SK-N-SH (cell line): ENCODE measurements at regions not wholly inside any gene's neighbourhood (a gene's known extent, or its start where the extent isn't known, plus 50 kb on each side); places are given as distances from the start of the nearest gene placed in this dataset.

ENCODE experiments used
- CTCF ChIA-PET: fragments of 300-600, 350-600 bp; formaldehyde crosslinking; extraction: SDS; loops from one replicate; lab custom pipeline; 2021; lab: Yijun Ruan, JAX
- POLR2A ChIA-PET: fragments of 350-600 bp; sonication (Branson Sonifier 250); formaldehyde crosslinking; extraction: SDS; loops from one replicate; lab custom pipeline; 2020; ENCODE audit warnings: antibody characterized with exemption, inconsistent platforms; lab: Yijun Ruan, JAX
- DNase-seq: peaks from one replicate; pipeline ENCODE4 v3.0.0; 2012
- H2AFZ ChIP-seq: fragments of 200-600 bp; sonication (generic); 2 replicates; pipeline ENCODE4 v1.8.1; 2016; ENCODE audit warnings: antibody characterized with exemption, mild to moderate bottlenecking, low read depth
- H3F3A ChIP-seq: fragments of 200-600 bp; sonication (generic); replicated peaks from 2 replicates; pipeline ENCODE3; 2016; ENCODE audit warnings: antibody characterized with exemption, mild to moderate bottlenecking; ENCODE audit not compliant: insufficient read depth
- H3K27ac ChIP-seq, 2 experiments: fragments of 200-500 bp in 1 of 2; fragments of 200-600 bp in 1 of 2; sonication (Bioruptor generic) in 1 of 2; sonication (generic), shearing (Covaris generic) in 1 of 2; 2 replicates each; pipeline versions ENCODE4 v1.5.1 to v1.6.1; 2014 to 2016; ENCODE audit warnings: low read depth in 2 of 2, inconsistent platforms in 1 of 2, low read length in 1 of 2, mild to moderate bottlenecking in 1 of 2, mixed read lengths in 1 of 2
- H3K27me3 ChIP-seq: fragments of 200-600 bp; sonication (generic), shearing (Covaris generic); 2 replicates; pipeline ENCODE4 v1.6.1; 2016; ENCODE audit warnings: mixed run types; ENCODE audit not compliant: insufficient read depth
- H3K36me3 ChIP-seq, 2 experiments: fragments of 200-500 bp in 1 of 2; fragments of 200-600 bp in 1 of 2; sonication (Bioruptor generic) in 1 of 2; sonication (generic) in 1 of 2; replicated peaks in 1 of 2; 2 replicates each; pipeline versions ENCODE3 to v1.5.1; 2014 to 2016; ENCODE audit warnings: low read length in 1 of 2, mild to moderate bottlenecking in 1 of 2; ENCODE audit not compliant: insufficient read depth in 2 of 2, control insufficient read depth in 1 of 2
- H3K4me1 ChIP-seq, 2 experiments: fragments of 200-500 bp in 1 of 2; fragments of 200-600 bp in 1 of 2; sonication (Bioruptor generic) in 1 of 2; sonication (generic), shearing (Covaris generic) in 1 of 2; 2 replicates each; pipeline versions ENCODE4 v1.5.1 to v1.6.1; 2014 to 2016; ENCODE audit warnings: low read depth in 1 of 2, low read length in 1 of 2, mixed run types in 1 of 2; ENCODE audit not compliant: insufficient read depth in 2 of 2, control insufficient read depth in 1 of 2
- H3K4me2 ChIP-seq: fragments of 200-600 bp; sonication (generic), shearing (Covaris generic); 2 replicates; pipeline ENCODE4 v1.6.1; 2017; ENCODE audit warnings: mixed run types
- H3K4me3 ChIP-seq, 2 experiments: fragments of 200-500 bp in 1 of 2; fragments of 200-600 bp in 1 of 2; sonication (Bioruptor generic) in 1 of 2; sonication (generic), shearing (Covaris generic) in 1 of 2; 2 replicates each; pipeline versions ENCODE4 v1.5.1 to v1.8.1; 2014 to 2016; ENCODE audit warnings: low read depth in 2 of 2, inconsistent platforms in 1 of 2, low read length in 1 of 2, mild to moderate bottlenecking in 1 of 2, mixed read lengths in 1 of 2, moderate library complexity in 1 of 2
- H3K79me2 ChIP-seq: fragments of 200-600 bp; sonication (generic); 2 replicates; pipeline ENCODE4 v1.8.1; 2017; ENCODE audit warnings: mild to moderate bottlenecking; ENCODE audit not compliant: insufficient read depth
- H3K9ac ChIP-seq: fragments of 200-600 bp; sonication (generic); 2 replicates; pipeline ENCODE4 v1.6.1; 2017; ENCODE audit warnings: mixed run types
- H3K9me2 ChIP-seq: fragments of 200-600 bp; sonication (generic); 2 replicates; pipeline ENCODE4 v1.6.1; 2017; ENCODE audit warnings: mixed run types
- H3K9me3 ChIP-seq: fragments of 200-600 bp; sonication (generic); 2 replicates; pipeline ENCODE4 v1.6.1; 2017; ENCODE audit warnings: mixed run types, mild to moderate bottlenecking, moderate library complexity
- H4K20me1 ChIP-seq: fragments of 200-600 bp; sonication (generic); 2 replicates; pipeline ENCODE4 v1.6.1; 2017; ENCODE audit warnings: mild to moderate bottlenecking, mixed run types; ENCODE audit not compliant: insufficient read depth
- CHD2 ChIP-seq: fragments of 150-350 bp; IDR thresholded peaks from 2 replicates; pipeline ENCODE4 v1.6.1; 2018; ENCODE audit warnings: low read length; ENCODE audit not compliant: partially characterized antibody
- CTCF ChIP-seq: fragments of 200-600 bp; sonication (generic); IDR thresholded peaks from 2 replicates; pipeline ENCODE4 v1.6.1; 2017; ENCODE audit warnings: antibody characterized with exemption, mild to moderate bottlenecking, moderate library complexity
- EP300 ChIP-seq, 2 experiments: IDR thresholded peaks; 2 replicates each; pipeline versions ENCODE4 v1.4.0 to v1.6.1; 2012; ENCODE audit warnings: borderline replicate concordance in 1 of 2, low read depth in 1 of 2, low read length in 1 of 2
- EZH2phosphoT487 ChIP-seq: fragments of 200-600 bp; sonication (generic); IDR thresholded peaks from 2 replicates; pipeline ENCODE4 v1.6.1; 2017; ENCODE audit warnings: low read depth, mixed run types, mild to moderate bottlenecking, antibody characterized with exemption, moderate library complexity, borderline replicate concordance
- FOXM1 ChIP-seq: IDR thresholded peaks from 2 replicates; pipeline ENCODE4 v1.4.0; 2012; ENCODE audit warnings: low read depth, mild to moderate bottlenecking
- GATA2 ChIP-seq: sonication (generic); formaldehyde crosslinking; IDR thresholded peaks from 2 replicates; pipeline ENCODE4 v1.5.0; 2020; ENCODE audit warnings: mild to moderate bottlenecking, missing genetic modification reagents
- JUND ChIP-seq: IDR thresholded peaks from 2 replicates; pipeline ENCODE4 v1.4.0; 2012
- MAX ChIP-seq: IDR thresholded peaks from 2 replicates; pipeline ENCODE4 v1.4.0; 2012; ENCODE audit warnings: low read depth
- MEF2A ChIP-seq: IDR thresholded peaks from 2 replicates; pipeline ENCODE4 v1.4.0; 2012; ENCODE audit warnings: low read depth, borderline replicate concordance
- NFIC ChIP-seq: IDR thresholded peaks from 2 replicates; pipeline ENCODE4 v1.4.0; 2012; ENCODE audit warnings: borderline replicate concordance
- NRF1 ChIP-seq: IDR thresholded peaks from 2 replicates; pipeline ENCODE4 v1.6.1; 2012; ENCODE audit warnings: low read depth, mild to moderate bottlenecking, low read length
- POLR2AphosphoS5 ChIP-seq: IDR thresholded peaks from 2 replicates; pipeline ENCODE4 v1.6.1; 2012; ENCODE audit warnings: low read depth, low read length
- RCOR1 ChIP-seq: fragments of 150-350 bp; IDR thresholded peaks from 2 replicates; pipeline ENCODE4 v1.6.1; 2017; ENCODE audit warnings: antibody characterized with exemption, low read length
- REST ChIP-seq: IDR thresholded peaks from 2 replicates; pipeline ENCODE4 v1.6.1; 2012; ENCODE audit warnings: mild to moderate bottlenecking, low read depth, low read length, moderate library complexity
- SIN3A ChIP-seq: IDR thresholded peaks from 2 replicates; pipeline ENCODE4 v1.6.1; 2012; ENCODE audit warnings: low read depth, mild to moderate bottlenecking, low read length, moderate library complexity, borderline replicate concordance
- SMC3 ChIP-seq: IDR thresholded peaks from 2 replicates; pipeline ENCODE4 v1.6.1; 2012; ENCODE audit warnings: low read depth, low read length, improper control_type of control experiment
- TAF1 ChIP-seq: IDR thresholded peaks from 2 replicates; pipeline ENCODE4 v1.6.1; 2012; ENCODE audit warnings: low read depth, mild to moderate bottlenecking, low read length, moderate library complexity, borderline replicate concordance
- TCF12 ChIP-seq: IDR thresholded peaks from 2 replicates; pipeline ENCODE4 v1.4.0; 2012
- USF2 ChIP-seq: fragments of 150-350 bp; IDR thresholded peaks from 2 replicates; pipeline ENCODE4 v1.6.1; 2017; ENCODE audit warnings: antibody characterized with exemption, low read length, low read depth, borderline replicate concordance
- WGBS: methylation state at CpG from one replicate; pipeline ENCODE4 v1.1.6; 2017; ENCODE audit warnings: low lambda C conversion rate; 5-methylcytosine and 5-hydroxymethylcytosine counted together

- no peak overlapping the region for H2AFZ ChIP-seq
- H3K79me2 ChIP-seq, result no peaks in the 10 kb centered on the region
- POLR2A ChIA-PET, result no interaction called here
- no peaks in the 10 kb centered on the region for H3F3A ChIP-seq
- no peaks in the 10 kb centered on the region for H3K9me2 ChIP-seq
- 24% methylated on average over 8 of the region's 16 CpGs for WGBS
- no peak overlapping the region for H3K9ac ChIP-seq
- H3K4me2 ChIP-seq, result no peak overlapping the region
- H3K27me3 ChIP-seq, result peaks cover 5% of the 10 kb centered on the region; the same call in 1 of the 2 replicates
- TF ChIP-seq USF2, result no peak
- no peak for TF ChIP-seq EP300 (IDR thresholded peaks at IDR 0.05; ENCODE audit: borderline replicate concordance in 1 of 2, low read depth in 1 of 2, low read length in 1 of 2)
- TF ChIP-seq SIN3A, result no peak
- no peak for TF ChIP-seq MEF2A
- TF ChIP-seq REST, result no peak
- TF ChIP-seq EZH2phosphoT487, result no peak
- TF ChIP-seq CTCF, result no peak
- no peak for TF ChIP-seq POLR2AphosphoS5
- TF ChIP-seq MAX, result no peak
- TF ChIP-seq CHD2, result no peak
- TF ChIP-seq, all 33 proteins: peak for 0
- no peak for DNase-seq
- H4K20me1 ChIP-seq, result no peaks in the 10 kb centered on the region
- H3K4me3 ChIP-seq, result no peak overlapping the region
- no peaks in the 10 kb centered on the region for H3K4me1 ChIP-seq
- CTCF ChIA-PET, result no interaction called here
- no peak overlapping the region for H3K27ac ChIP-seq
- no peaks in the 10 kb centered on the region for H3K9me3 ChIP-seq
- H3K36me3 ChIP-seq, result no peaks in the 10 kb centered on the region
Measured at GRCh38 chr22:49449377-49449776, 378.3 kb downstream of the BRD1 start.

GRCh38 chr22:49448526-49448925 lies 379.1 kb downstream of the BRD1 start:
- no peak overlapping the region for H2AFZ ChIP-seq
- WGBS, result 29% methylated on average over 5 of the region's 14 CpGs
- peaks cover 5% of the 10 kb centered on the region; the same call in 1 of the 2 replicates for H3K27me3 ChIP-seq
- H3K36me3 ChIP-seq, result no peaks in the 10 kb centered on the region
- no peaks in the 10 kb centered on the region for H4K20me1 ChIP-seq
- no peak for DNase-seq
- H3F3A ChIP-seq, result no peaks in the 10 kb centered on the region
- H3K4me3 ChIP-seq, result no peak overlapping the region
- H3K4me1 ChIP-seq, result no peaks in the 10 kb centered on the region
- H3K9me2 ChIP-seq, result no peaks in the 10 kb centered on the region
- no peak overlapping the region for H3K4me2 ChIP-seq
- ChIA-PET POLR2A (no interaction called here), CTCF (no interaction called here)
- H3K9ac ChIP-seq, result no peak overlapping the region
- H3K79me2 ChIP-seq, result no peaks in the 10 kb centered on the region
- H3K27ac ChIP-seq, result no peak overlapping the region
- H3K9me3 ChIP-seq, result no peaks in the 10 kb centered on the region
- no peak for TF ChIP-seq TCF12
- no peak for TF ChIP-seq EZH2phosphoT487
- no peak for TF ChIP-seq MEF2A
- TF ChIP-seq MAX, result no peak
- no peak for TF ChIP-seq TAF1
- no peak for TF ChIP-seq FOXM1
- no peak for TF ChIP-seq SMC3
- no peak for TF ChIP-seq JUND
- TF ChIP-seq GATA2 (CRISPR knock-in tag), result no peak
- no peak for TF ChIP-seq NFIC
- TF ChIP-seq SIN3A, result no peak
- TF ChIP-seq POLR2AphosphoS5, result no peak
- TF ChIP-seq NRF1, result no peak
- TF ChIP-seq RCOR1, result no peak
- TF ChIP-seq CTCF, result no peak
